ENCODE measurements at regions not wholly inside any gene's neighbourhood (a gene's known extent, or its start where the extent isn't known, plus 50 kb on each side); places are given as distances from the start of the nearest gene placed in this dataset.

GRCh38 chr21:28770867-28771661 is 221.6 kb downstream of the LTN1 start:
- no peak for DNase-seq (ENCODE audit: low spot score)
- Histone ChIP-seq H3K27me3 (replicated peaks; ENCODE audit: insufficient read depth, low read depth, low read length, poor library complexity) (no peaks in the 10 kb centered on the region), H3K27ac (ENCODE audit: low read depth, low read length, poor library complexity, severe bottlenecking) (no peak overlapping the region), H3K36me3 (ENCODE audit: insufficient read depth, low read length, poor library complexity, severe bottlenecking) (no peaks in the 10 kb centered on the region), H3K9me3 (ENCODE audit: low read depth, low read length, poor library complexity, severe bottlenecking) (no peaks in the 10 kb centered on the region), H3K4me3 (ENCODE audit: low read depth, low read length, poor library complexity, severe bottlenecking) (no peak overlapping the region), H3K4me1 (ENCODE audit: insufficient read depth, low read length, poor library complexity, severe bottlenecking) (no peaks in the 10 kb centered on the region)
- no TSS peak for BruUV-seq (replicated peaks)
- POLR2A ChIA-PET (ENCODE audit: low non-redundant PET), result no interaction called here
- TF ChIP-seq, protein P1, sequence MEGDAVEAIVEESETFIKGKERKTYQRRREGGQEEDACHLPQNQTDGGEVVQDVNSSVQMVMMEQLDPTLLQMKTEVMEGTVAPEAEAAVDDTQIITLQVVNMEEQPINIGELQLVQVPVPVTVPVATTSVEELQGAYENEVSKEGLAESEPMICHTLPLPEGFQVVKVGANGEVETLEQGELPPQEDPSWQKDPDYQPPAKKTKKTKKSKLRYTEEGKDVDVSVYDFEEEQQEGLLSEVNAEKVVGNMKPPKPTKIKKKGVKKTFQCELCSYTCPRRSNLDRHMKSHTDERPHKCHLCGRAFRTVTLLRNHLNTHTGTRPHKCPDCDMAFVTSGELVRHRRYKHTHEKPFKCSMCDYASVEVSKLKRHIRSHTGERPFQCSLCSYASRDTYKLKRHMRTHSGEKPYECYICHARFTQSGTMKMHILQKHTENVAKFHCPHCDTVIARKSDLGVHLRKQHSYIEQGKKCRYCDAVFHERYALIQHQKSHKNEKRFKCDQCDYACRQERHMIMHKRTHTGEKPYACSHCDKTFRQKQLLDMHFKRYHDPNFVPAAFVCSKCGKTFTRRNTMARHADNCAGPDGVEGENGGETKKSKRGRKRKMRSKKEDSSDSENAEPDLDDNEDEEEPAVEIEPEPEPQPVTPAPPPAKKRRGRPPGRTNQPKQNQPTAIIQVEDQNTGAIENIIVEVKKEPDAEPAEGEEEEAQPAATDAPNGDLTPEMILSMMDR (conservative IDR thresholded peaks at IDR 0.05; ENCODE audit: low read depth, low read length), result no peak
- TF ChIP-seq EZH2 (IDR thresholded peaks at IDR 0.05; ENCODE audit: borderline replicate concordance, low read depth, low read length, poor library complexity, severe bottlenecking), result no peak
- CTCF ChIA-PET, result interaction anchor here (0.6 kb wide), 1 partner anchor 1886 kb away, joined by 7 read pairs; no protein-coding TSS in a partner anchor
- intact Hi-C loops (cut with micrococcal nuclease; ENCODE audit: unreplicated experiment), result no loop called here

DNA sequence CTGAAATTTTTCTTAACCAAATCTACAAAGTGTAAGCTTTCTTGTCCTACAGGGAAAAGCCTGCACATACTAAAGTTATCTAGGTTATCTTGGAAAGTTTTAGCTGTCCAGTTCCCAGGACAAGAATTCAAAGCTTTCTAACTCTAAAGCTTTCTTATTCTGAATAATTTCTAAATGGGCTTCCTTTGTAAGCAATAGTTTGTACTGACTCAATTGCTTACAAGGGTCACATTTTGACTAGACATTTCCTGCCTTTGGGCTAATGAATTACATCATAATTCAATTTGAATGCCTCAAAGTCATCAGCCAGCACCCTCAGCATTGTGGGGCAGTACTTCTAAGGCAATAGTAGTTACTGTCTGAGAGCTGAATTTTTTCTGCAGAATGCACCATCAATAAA is 223.0 kb downstream of the LTN1 start:
- no peak for DNase-seq (ENCODE audit: low spot score)
- intact Hi-C loops (cut with micrococcal nuclease; ENCODE audit: unreplicated experiment), result no loop called here
- Histone ChIP-seq H3K27ac (ENCODE audit: low read depth, low read length, poor library complexity, severe bottlenecking) (no peak overlapping the region), H3K4me3 (ENCODE audit: low read depth, low read length, poor library complexity, severe bottlenecking) (no peak overlapping the region), H3K9me3 (ENCODE audit: low read depth, low read length, poor library complexity, severe bottlenecking) (no peaks in the 10 kb centered on the region), H3K4me1 (ENCODE audit: insufficient read depth, low read length, poor library complexity, severe bottlenecking) (no peaks in the 10 kb centered on the region), H3K27me3 (replicated peaks; ENCODE audit: insufficient read depth, low read depth, low read length, poor library complexity) (no peaks in the 10 kb centered on the region), H3K36me3 (ENCODE audit: insufficient read depth, low read length, poor library complexity, severe bottlenecking) (no peaks in the 10 kb centered on the region)
- TF ChIP-seq, protein P1 (conservative IDR thresholded peaks at IDR 0.05; ENCODE audit: low read depth, low read length), result no peak
- TF ChIP-seq EZH2 (IDR thresholded peaks at IDR 0.05; ENCODE audit: borderline replicate concordance, low read depth, low read length, poor library complexity, severe bottlenecking), result no peak
- ChIA-PET CTCF (no interaction called here), POLR2A (ENCODE audit: low non-redundant PET) (no interaction called here)
- no TSS peak for BruUV-seq (replicated peaks)

GRCh38 chr21:28768753-28769152 is 223.9 kb downstream of the LTN1 start:
- TF ChIP-seq EZH2 (IDR thresholded peaks at IDR 0.05; ENCODE audit: borderline replicate concordance, low read depth, low read length, poor library complexity, severe bottlenecking), result no peak
- TF ChIP-seq, protein P1 (conservative IDR thresholded peaks at IDR 0.05; ENCODE audit: low read depth, low read length), result no peak
- BruUV-seq (replicated peaks), result no TSS peak
- intact Hi-C loops (cut with micrococcal nuclease; ENCODE audit: unreplicated experiment), result no loop called here
- ChIA-PET POLR2A (ENCODE audit: low non-redundant PET) (no interaction called here), CTCF (no interaction called here)
- no peak for DNase-seq (ENCODE audit: low spot score)
- Histone ChIP-seq H3K4me3 (ENCODE audit: low read depth, low read length, poor library complexity, severe bottlenecking) (no peak overlapping the region), H3K36me3 (ENCODE audit: insufficient read depth, low read length, poor library complexity, severe bottlenecking) (no peaks in the 10 kb centered on the region), H3K9me3 (ENCODE audit: low read depth, low read length, poor library complexity, severe bottlenecking) (no peaks in the 10 kb centered on the region), H3K27me3 (replicated peaks; ENCODE audit: insufficient read depth, low read depth, low read length, poor library complexity) (no peaks in the 10 kb centered on the region), H3K4me1 (ENCODE audit: insufficient read depth, low read length, poor library complexity, severe bottlenecking) (no peaks in the 10 kb centered on the region), H3K27ac (ENCODE audit: low read depth, low read length, poor library complexity, severe bottlenecking) (no peak overlapping the region)

Measured in A673 (cell line).